GM23338 (cell line): ENCODE measurements at regions not wholly inside any gene's neighbourhood (a gene's known extent, or its start where the extent isn't known, plus 50 kb on each side); places are given as distances from the start of the nearest gene placed in this dataset.

Experiments used
- ATAC-seq: fragments of 200-7000 bp; cut with Tn5 transposase; 3 replicates; pipeline ENCODE4 v1.9.1; 2020
- DNase-seq: peaks from one replicate; pipeline ENCODE4 v3.0.0-alpha.2; 2015; ENCODE audit warnings: low spot score
- H2AFZ ChIP-seq: fragments of 200-600 bp; sonication (generic); 2 replicates; pipeline ENCODE4 v1.8.0; 2016; ENCODE audit warnings: antibody characterized with exemption, mild to moderate bottlenecking, moderate library complexity
- H3F3A ChIP-seq: fragments of 200-600 bp; sonication (generic); replicated peaks from 2 replicates; pipeline ENCODE4 v1.8.0; 2017; ENCODE audit warnings: antibody characterized with exemption, mixed run types, low read depth
- H3K27ac ChIP-seq: fragments of 200-600 bp; sonication (generic); 2 replicates; pipeline ENCODE4 v1.6.1; 2016; ENCODE audit warnings: low read depth
- H3K27me3 ChIP-seq: fragments of 200-600 bp; sonication (generic); 2 replicates; pipeline ENCODE4 v1.8.0; 2016; ENCODE audit warnings: mild to moderate bottlenecking, mixed run types, moderate library complexity; ENCODE audit not compliant: insufficient read depth
- H3K36me3 ChIP-seq: fragments of 200-600 bp; sonication (generic); 2 replicates; pipeline ENCODE4 v1.8.0; 2016; ENCODE audit warnings: mild to moderate bottlenecking; ENCODE audit not compliant: insufficient read depth
- H3K4me1 ChIP-seq: fragments of 200-600 bp; sonication (generic); 2 replicates; pipeline ENCODE4 v1.8.0; 2016; ENCODE audit warnings: mild to moderate bottlenecking, moderate library complexity; ENCODE audit not compliant: insufficient read depth
- H3K4me2 ChIP-seq: fragments of 200-600 bp; sonication (generic); 2 replicates; pipeline ENCODE4 v1.7.1; 2017; ENCODE audit warnings: mixed run types
- H3K4me3 ChIP-seq: fragments of 200-600 bp; sonication (generic); 2 replicates; pipeline ENCODE4 v1.6.1; 2016; ENCODE audit warnings: mixed run types
- H3K79me2 ChIP-seq: fragments of 200-600 bp; sonication (generic); replicated peaks from 2 replicates; pipeline ENCODE4 v1.8.0; 2017; ENCODE audit warnings: mild to moderate bottlenecking; ENCODE audit not compliant: insufficient read depth
- H3K9me2 ChIP-seq: fragments of 200-600 bp; sonication (generic); 2 replicates; pipeline ENCODE4 v1.8.0; 2017; ENCODE audit not compliant: insufficient read depth
- H4K20me1 ChIP-seq: fragments of 200-600 bp; sonication (generic); replicated peaks from 2 replicates; pipeline ENCODE4 v1.8.0; 2017; ENCODE audit warnings: mild to moderate bottlenecking; ENCODE audit not compliant: insufficient read depth
- H3K27ac Mint-ChIP-seq: 2 replicates; pipeline ENCODE4 v1.8.0; 2020; ENCODE audit warnings: inconsistent platforms, mild to moderate bottlenecking, moderate library complexity, mixed read lengths
- H3K27me3 Mint-ChIP-seq: 3 replicates; pipeline ENCODE4 v1.8.0; 2022; ENCODE audit warnings: low read depth, mild to moderate bottlenecking, moderate library complexity, mixed read lengths, inconsistent platforms; ENCODE audit not compliant: insufficient read depth, poor library complexity
- H3K36me3 Mint-ChIP-seq: 3 replicates; pipeline ENCODE4 v1.8.0; 2021; ENCODE audit warnings: low read depth, mild to moderate bottlenecking, inconsistent platforms, moderate library complexity, mixed read lengths
- H3K4me1 Mint-ChIP-seq: 3 replicates; pipeline ENCODE4 v1.8.0; 2020; ENCODE audit warnings: mild to moderate bottlenecking, inconsistent platforms, mixed read lengths
- H3K4me3 Mint-ChIP-seq: 3 replicates; pipeline ENCODE4 v1.8.0; 2021; ENCODE audit warnings: moderate library complexity, mild to moderate bottlenecking, inconsistent platforms, mixed read lengths
- H3K9me3 Mint-ChIP-seq: 3 replicates; pipeline ENCODE4 v1.8.0; 2020; ENCODE audit warnings: moderate library complexity, mild to moderate bottlenecking, inconsistent platforms, mixed read lengths
- CREB1 ChIP-seq: fragments of 250-450 bp; sonication (Bioruptor Pico); IDR thresholded peaks from 2 replicates; pipeline ENCODE4 v1.5.0; 2020; ENCODE audit warnings: low read depth, mild to moderate bottlenecking, moderate library complexity
- CTCF ChIP-seq, 2 experiments: fragments of 200-600 bp in 1 of 2; sonication (generic) in 1 of 2; conservative IDR thresholded peaks; 2 replicates each; pipeline versions ENCODE4 v1.5.1 to v1.6.1; 2016 to 2017; ENCODE audit warnings: antibody characterized with exemption in 2 of 2, low read depth in 2 of 2, mild to moderate bottlenecking in 2 of 2, moderate library complexity in 1 of 2
- ETS1 ChIP-seq: IDR thresholded peaks from 2 replicates; pipeline ENCODE4 v1.6.1; 2016; ENCODE audit warnings: antibody characterized with exemption
- EZH2 ChIP-seq: fragments of 200-600 bp; sonication (generic); IDR thresholded peaks from one replicate; pipeline ENCODE4 v1.8.0; 2017; ENCODE audit warnings: antibody characterized with exemption, mild to moderate bottlenecking, low read depth; ENCODE audit not compliant: unreplicated experiment
- EZH2phosphoT487 ChIP-seq: fragments of 200-600 bp; sonication (generic); IDR thresholded peaks from one replicate; pipeline ENCODE4 v1.8.1; 2018; ENCODE audit warnings: antibody characterized with exemption; ENCODE audit not compliant: unreplicated experiment
- JUNB ChIP-seq: IDR thresholded peaks from one replicate; pipeline ENCODE4 v1.6.1; 2016; ENCODE audit warnings: antibody characterized with exemption; ENCODE audit not compliant: unreplicated experiment
- NANOG ChIP-seq: IDR thresholded peaks from 2 replicates; pipeline ENCODE4 v1.6.1; 2016; ENCODE audit warnings: antibody characterized with exemption, borderline replicate concordance
- POLR2AphosphoS5 ChIP-seq: IDR thresholded peaks from 2 replicates; pipeline ENCODE4 v1.6.1; 2016; ENCODE audit warnings: antibody characterized with exemption, low read depth
- STAT1 ChIP-seq: IDR thresholded peaks from one replicate; pipeline ENCODE4 v1.6.1; 2016; ENCODE audit warnings: antibody characterized with exemption; ENCODE audit not compliant: unreplicated experiment
- ZNF114 ChIP-seq: fragments of 250-450 bp; sonication (Bioruptor Pico); IDR thresholded peaks from 2 replicates; pipeline ENCODE4 v1.5.0; 2020; ENCODE audit warnings: mild to moderate bottlenecking, moderate library complexity
- ZNF331 ChIP-seq: fragments of 250-450 bp; sonication (Bioruptor Pico); IDR thresholded peaks from 2 replicates; pipeline ENCODE4 v1.5.0; 2020; ENCODE audit warnings: low read depth, mild to moderate bottlenecking, moderate library complexity
- ZNF462 ChIP-seq: fragments of 250-450 bp; sonication (Bioruptor Pico); IDR thresholded peaks from 2 replicates; pipeline ENCODE4 v1.5.0; 2020; ENCODE audit warnings: mild to moderate bottlenecking, moderate library complexity
- TF ChIP-seq, protein P1 (sequence below): IDR thresholded peaks from one replicate; pipeline ENCODE4 v1.6.1; 2018; ENCODE audit warnings: antibody characterized with exemption; ENCODE audit not compliant: unreplicated experiment

DNA sequence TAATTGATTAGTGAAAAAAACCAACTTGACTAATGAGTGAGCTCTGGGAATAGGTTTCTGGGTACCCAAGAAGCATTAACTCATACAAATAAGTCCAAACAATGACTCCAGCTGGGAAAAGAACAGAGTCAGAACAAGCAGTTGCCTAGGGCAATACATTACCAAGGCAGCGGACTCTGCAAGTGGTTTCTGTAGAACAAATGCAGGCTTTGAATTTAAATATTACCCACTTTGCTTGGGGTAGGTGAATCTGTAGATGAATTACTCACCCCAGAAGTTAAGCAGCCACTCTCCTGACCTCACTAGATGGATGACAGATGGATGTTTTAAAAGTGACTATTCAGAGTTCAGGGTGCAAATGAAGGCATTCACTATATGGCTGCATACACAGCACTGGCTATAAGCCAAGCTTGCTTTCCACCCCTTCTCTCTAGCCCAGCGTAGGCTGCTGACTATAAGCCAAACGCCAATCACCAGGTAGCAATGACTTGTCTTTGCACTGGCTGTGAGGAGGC lies 73.1 kb upstream of the BHLHE40 start:
- H3K27ac Mint-ChIP-seq: no peak overlapping the region
- Histone ChIP-seq H3K79me2 (no peaks in the 10 kb centered on the region), H3K36me3 (no peaks in the 10 kb centered on the region), H3F3A (no peaks in the 10 kb centered on the region), H3K27me3 (no peaks in the 10 kb centered on the region), H3K4me2 (no peak overlapping the region), H2AFZ (0 out of 2 replicates have a peak overlapping the region, but pooled peaks have one; percentile 14), H3K4me1 (no peaks in the 10 kb centered on the region), H3K9me2 (no peaks in the 10 kb centered on the region), H4K20me1 (no peaks in the 10 kb centered on the region), H3K27ac (no peak overlapping the region), H3K4me3 (no peak overlapping the region)
- H3K27me3 Mint-ChIP-seq: no peaks in the 10 kb centered on the region
- DNase-seq (no peak), ATAC-seq (peak; percentile 92)
- H3K4me3 Mint-ChIP-seq: no peak overlapping the region
- H3K9me3 Mint-ChIP-seq: no peaks in the 10 kb centered on the region
- peaks cover 8% of the 10 kb centered on the region for H3K4me1 Mint-ChIP-seq
- H3K36me3 Mint-ChIP-seq: no peaks in the 10 kb centered on the region
- TF ChIP-seq JUNB (no peak), ZNF462 (CRISPR knock-in tag) (no peak), NANOG (no peak), STAT1 (no peak), CREB1 (no peak), CTCF (conservative IDR thresholded peaks at IDR 0.05; ENCODE audit: low read depth in 2 of 2) (no peak), POLR2AphosphoS5 (no peak), EZH2phosphoT487 (no peak), ZNF114 (CRISPR knock-in tag) (no peak), EZH2 (no peak), ZNF331 (no peak), ETS1 (no peak)
- TF ChIP-seq, protein P1, sequence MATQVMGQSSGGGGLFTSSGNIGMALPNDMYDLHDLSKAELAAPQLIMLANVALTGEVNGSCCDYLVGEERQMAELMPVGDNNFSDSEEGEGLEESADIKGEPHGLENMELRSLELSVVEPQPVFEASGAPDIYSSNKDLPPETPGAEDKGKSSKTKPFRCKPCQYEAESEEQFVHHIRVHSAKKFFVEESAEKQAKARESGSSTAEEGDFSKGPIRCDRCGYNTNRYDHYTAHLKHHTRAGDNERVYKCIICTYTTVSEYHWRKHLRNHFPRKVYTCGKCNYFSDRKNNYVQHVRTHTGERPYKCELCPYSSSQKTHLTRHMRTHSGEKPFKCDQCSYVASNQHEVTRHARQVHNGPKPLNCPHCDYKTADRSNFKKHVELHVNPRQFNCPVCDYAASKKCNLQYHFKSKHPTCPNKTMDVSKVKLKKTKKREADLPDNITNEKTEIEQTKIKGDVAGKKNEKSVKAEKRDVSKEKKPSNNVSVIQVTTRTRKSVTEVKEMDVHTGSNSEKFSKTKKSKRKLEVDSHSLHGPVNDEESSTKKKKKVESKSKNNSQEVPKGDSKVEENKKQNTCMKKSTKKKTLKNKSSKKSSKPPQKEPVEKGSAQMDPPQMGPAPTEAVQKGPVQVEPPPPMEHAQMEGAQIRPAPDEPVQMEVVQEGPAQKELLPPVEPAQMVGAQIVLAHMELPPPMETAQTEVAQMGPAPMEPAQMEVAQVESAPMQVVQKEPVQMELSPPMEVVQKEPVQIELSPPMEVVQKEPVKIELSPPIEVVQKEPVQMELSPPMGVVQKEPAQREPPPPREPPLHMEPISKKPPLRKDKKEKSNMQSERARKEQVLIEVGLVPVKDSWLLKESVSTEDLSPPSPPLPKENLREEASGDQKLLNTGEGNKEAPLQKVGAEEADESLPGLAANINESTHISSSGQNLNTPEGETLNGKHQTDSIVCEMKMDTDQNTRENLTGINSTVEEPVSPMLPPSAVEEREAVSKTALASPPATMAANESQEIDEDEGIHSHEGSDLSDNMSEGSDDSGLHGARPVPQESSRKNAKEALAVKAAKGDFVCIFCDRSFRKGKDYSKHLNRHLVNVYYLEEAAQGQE: no peak
